NCI-H2171 treated with DMSO at 0.1 percent for 48 hours (cell line): ENCODE measurements at regions not wholly inside any gene's neighbourhood (a gene's known extent, or its start where the extent isn't known, plus 50 kb on each side); places are given as distances from the start of the nearest gene placed in this dataset.
"Not testable (repeated sequence)": the region's sequence is repeated elsewhere in the genome, so short reads cannot be mapped to it uniquely, and the experiment has no call there.

Experiments
- DNase-seq: peaks from one replicate; lab custom pipeline; 2025; lab: John Stamatoyannopoulos, UW

DNA sequence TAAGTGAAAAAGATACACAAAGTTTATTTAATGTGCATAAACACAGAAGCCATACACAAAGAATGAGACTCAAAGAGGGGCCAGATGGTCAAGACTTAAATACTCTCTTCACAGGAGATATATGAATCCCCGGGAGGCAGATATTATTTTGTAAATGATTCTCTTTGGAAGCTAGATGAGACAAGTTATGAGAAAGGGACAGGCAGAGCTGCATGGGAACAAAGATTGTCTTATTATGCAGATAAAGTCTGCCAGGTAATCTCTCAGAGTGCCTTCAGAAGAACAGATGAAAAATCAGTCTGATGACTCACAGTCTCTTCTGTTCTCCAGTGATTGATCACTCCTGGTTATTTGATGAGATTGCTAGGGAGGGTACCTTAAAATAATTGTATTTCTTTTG, 89.0 kb downstream of the NAF1 start:
- DNase-seq = no peak

DNA sequence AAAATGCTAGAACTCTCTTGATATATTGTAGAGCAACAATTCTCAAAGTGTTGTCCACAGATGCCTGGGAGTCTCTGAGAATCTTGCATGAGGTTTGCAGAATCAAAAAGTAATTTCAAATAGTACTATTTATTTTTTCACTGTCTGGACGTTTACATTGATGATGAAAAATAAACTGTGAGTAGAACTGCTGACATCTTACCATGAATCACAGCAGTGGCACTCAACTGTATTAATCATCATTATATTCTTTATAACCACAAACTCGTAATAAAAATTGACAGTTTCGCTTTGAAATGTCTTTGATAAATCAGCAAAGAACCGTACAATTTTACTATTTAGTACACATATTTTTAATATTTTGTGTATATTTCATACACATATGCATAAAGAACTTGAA, 94.5 kb downstream of the NAF1 start:
- no peak for DNase-seq

DNA sequence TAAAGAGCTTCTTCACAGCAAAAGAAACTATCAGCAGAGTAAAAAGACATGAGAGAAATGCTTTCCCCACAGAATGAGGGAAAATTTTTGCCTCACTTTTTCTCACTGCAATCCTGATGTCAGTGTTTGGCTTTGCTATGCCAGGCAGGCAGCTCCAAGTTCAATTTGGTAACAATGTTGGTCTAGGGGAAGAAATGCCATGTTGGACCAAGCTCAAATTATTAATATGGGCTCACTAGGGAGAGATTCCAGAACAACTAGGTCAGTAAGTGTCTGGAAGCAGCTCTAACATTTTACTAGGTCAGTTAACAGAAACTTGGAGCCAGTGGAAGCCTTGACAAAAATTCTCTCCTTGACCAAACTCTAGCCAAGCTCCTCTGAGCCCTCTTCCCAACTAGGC, 95.4 kb downstream of the NAF1 start:
- no peak for DNase-seq

DNA sequence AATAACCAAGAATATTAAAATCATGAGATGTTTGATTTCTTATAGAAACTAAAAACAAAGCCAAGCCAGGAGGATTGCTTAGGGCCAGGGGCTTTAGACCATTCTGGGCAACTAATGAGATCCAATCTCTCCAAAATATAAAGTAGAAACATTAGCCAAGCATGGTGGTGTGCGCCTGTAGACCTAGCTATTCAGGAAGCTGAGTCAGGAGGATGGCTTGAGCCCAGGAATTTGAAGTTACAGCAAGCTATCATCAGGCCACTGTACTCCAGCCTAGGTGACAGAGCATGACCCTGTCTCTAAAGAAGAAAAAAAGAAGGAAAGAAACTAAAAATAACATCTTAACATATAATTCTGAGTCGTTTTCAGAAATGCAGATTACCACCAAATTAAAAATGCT, 96.7 kb downstream of the NAF1 start:
- DNase-seq = no peak

DNA sequence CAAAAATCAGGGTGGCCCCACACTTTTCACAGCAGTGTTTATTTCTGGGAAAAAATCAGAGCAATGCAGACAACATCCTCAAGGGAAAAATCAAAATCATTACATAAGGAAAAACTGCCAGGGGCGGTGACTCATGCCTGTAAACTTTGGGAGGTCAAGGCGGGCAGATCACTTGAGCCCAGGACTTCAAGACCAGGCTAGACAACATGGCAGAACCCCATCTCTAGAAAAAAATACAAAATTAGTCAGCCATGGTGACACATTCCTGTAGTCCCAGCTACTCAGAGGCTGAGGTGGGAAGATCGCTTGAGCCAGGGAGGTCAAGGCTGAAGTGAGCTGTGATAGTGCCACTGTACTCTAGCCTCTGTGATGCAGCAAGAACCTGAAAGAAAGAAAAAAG, 102.8 kb downstream of the NAF1 start:
- DNase-seq = no peak

DNA sequence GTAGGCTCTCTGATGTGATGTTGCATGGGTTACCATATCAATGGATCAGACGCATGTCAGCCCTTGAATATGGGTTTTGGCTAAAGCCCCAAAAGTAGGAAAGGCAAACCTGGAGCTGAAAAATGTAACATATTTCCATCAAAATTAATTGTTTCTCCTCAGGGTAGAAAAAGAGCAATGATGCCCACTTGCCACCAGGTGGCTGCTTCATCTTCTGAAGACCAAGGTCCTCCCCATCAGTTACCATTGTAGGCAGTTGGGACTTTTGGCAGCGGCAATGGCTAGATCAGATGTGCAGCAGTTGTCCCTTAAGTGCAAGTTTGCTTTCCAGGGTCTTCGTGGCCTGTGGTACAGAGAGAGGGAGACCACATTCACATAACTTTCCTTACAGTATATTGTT, 118.2 kb downstream of the NAF1 start:
- DNase-seq = no peak

DNA sequence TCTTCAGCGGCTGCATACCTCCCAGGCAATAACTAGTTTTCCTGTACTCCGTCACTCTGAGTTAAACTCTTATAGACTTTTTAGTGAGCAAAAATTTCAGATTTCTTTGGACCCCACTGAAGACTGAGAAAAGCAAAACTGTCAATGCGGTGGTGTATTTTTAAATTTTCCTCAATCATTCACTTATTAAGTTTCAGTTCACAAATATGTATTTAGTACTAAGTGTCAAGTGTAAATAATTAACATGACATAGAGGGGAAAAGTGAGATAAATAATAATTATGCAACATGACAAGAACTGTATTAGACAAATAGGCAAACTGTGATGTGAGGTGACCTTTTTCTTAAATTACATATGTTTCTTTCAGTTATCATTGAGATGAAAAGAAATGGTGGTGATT, 124.4 kb downstream of the NAF1 start:
- DNase-seq = no peak

DNA sequence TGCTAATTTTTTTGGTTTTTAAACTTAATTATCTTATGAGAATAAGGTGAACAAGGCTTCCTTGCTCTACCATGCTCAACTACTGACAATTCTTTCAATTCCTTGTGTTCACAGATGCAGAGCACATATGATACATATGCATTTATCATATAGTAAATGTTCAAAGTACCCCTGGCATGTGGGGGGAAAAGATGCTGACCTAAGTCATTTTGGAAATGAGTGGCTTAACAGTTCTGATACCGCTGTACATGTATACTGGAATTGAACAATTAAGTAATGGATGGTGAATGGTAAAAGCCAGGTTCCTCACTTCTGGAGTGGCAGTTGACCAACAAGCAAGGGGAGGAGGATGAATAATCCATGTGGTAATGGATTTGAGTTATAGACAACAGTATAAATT, 149.6 kb downstream of the NAF1 start:
- DNase-seq = no peak

DNA sequence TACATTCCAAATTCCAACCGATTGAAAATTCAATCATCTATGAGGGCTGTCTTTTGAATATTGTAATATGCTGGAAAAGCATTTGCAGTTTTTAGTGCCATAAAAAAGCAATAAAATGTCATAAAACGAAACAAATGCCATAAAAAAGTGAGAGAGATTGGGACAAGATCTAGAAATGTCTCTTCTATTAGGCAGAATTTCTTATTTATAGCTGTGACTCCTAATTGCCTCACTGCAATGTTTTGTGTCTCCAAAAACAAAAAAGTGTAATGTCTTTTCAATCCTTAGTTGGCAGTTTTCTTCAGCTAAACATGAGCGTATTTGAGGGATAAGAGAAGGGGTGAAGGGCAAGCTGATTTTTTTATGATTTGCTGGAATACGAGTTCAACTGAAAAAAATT, 153.9 kb downstream of the NAF1 start:
- DNase-seq = no peak

DNA sequence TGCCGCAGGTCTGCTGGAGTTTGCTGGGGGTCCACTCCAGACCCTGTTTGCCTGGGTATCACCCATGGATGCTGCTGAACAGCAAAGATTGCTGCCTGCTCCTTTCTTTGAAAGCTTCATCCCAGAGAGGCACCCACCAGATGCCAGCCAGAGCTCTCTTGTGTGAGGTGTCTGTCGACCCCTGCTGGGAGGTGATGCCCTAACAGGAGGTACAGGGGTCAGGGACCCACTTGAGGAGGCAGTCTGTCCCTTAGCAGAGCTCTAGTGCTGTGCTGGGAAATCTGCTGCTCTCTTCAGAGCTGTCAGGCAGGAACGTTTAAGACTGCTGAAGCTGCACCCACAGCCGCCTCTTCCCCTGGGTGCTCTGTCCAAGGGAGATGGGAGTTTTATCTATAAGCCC, 162.7 kb downstream of the NAF1 start:
- no peak for DNase-seq

DNA sequence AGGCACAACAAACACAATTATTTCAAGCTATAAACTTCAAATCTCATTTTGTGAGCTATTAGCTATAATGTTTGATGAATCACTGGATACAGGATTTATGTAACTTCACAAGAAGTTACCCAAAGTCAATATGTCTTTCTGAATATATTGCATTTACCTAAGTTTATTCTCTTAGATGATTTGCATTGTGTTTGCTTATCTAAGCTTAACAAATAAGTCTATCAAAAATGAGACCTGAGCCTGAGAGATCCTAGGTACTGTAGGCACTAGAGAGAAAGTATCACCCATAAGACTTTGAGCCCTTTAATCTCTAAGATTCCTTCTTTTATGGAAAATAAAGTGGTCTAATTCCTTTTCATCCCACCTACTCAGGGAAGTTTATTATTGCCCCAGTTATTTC, 178.2 kb downstream of the NAF1 start:
- DNase-seq = no peak

DNA sequence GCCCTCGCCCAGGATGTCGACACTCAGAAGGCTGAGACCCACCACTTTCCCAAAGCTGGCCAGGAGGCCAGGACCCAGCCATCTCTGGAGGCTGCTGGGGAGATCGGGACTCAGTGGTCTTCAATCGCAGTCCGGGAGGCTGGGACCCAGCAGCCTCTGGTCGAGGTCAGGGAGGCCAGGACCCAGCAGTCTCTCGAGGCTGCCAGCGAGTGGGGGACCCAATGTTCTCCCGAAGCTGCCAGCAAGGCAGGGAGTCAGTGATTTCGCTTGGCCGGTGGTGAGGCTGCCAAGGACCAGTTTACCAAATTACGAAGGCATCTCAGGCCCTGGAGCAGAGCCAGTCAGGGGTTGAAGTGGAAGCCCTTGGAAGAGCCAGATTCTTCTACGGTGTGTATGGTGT, 181.6 kb downstream of the NAF1 start:
- no peak for DNase-seq

DNA sequence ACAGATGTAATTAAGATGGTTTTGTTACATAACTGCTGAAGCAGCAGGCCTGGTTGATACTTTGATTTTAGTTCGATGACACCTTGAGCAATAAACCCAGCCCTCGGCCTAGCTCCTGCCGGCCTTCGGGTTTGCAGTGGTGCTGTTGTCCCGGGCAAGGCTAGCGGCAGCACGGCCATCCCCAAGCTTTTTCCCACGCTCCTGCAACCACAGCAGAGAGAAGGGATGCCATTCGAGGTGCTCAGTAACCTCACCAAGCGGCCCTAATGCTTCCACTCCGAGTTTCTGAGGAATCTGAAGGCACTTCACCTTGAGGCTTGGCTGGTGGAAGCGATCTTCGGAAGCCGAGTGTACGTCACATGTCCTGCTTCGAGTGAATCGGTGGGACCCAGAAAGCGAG, 182.1 kb downstream of the NAF1 start:
- DNase-seq = no peak

DNA sequence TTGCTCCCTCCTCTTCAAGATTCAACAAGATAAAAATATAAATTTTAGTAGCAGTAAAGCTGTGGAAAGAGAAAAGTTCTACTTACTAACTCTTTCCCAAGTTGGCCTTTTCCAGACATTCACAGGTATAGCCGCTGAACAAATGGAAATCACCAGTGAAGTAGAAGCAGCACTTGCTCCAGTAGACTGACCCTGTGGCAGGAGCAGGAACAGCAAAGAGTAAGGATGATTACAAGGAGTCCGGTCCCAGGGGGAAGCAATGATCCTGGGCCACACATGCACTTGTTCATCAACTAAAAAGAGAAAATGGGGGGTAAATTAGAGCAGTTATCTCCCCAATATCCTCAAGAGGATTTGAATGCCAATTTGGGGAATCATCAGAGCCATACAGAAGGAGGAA, 184.9 kb downstream of the NAF1 start:
- DNase-seq = no peak

DNA sequence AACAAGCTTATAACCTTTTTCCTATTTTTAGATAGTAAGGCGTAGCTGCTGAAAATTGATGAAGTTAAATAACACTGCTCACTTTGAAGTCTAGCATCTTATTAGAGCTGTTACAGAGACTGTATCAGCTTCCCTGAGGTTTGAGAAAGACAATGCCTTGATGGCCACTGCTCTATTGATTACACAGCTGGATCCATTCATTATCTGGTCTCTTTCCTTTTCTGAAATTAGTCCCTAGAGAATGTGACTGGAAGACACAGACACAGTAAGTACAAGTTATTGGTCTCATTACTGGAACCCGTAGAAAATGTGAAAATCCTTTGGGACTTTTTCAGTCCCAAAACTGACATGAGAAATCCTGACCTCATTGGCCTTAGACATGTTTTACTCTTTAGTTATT, 188.3 kb downstream of the NAF1 start:
- DNase-seq = no peak

DNA sequence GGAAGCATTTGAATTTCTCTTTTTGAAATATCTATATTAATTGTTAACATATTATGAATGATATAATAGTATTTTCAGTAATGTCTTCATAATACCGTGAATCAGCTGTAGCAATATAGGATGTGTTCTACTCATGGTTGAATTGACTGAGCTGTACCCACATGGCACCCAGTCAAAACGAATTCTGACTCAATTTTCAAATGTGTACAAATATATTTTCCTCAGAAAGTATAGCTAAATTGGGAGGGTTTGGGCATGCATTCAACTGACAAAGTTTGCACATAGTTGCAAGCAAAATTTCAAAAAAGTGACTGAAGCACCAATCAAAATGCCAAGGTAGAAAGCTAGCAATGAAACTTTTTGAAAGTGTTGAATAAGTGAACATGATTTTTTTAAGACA, 188.9 kb downstream of the NAF1 start:
- no peak for DNase-seq

DNA sequence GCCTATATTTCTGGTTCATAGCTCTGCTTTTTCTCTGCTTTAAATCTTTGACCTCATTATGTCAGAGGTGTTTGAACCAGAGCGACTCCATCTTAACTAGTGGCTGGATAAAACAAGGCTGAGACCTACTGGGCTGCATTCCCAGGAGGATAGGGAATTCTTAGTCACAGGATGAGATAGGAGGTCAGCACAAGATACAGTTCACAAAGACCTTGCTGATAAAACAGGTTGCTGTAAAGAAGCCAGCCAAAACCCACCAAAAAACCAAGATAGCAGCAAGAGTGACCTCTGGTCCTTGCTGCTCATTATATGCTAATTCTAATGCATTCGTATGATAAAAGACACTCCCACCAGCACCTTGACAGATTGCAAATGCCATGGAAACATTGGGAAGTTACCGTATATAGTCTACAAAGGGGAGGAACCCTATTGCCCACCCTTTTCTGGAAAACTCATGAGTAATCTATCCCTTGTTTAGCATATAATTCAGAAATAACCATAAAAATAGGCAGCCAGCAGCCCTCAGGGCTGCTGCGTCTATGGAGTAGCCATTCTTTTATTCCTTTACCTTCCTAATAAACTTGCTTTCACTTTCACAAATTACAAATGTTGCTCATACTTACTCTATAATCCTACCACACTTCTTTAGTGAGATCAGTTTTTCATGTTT, 193.9 kb downstream of the NAF1 start:
- DNase-seq = no peak

DNA sequence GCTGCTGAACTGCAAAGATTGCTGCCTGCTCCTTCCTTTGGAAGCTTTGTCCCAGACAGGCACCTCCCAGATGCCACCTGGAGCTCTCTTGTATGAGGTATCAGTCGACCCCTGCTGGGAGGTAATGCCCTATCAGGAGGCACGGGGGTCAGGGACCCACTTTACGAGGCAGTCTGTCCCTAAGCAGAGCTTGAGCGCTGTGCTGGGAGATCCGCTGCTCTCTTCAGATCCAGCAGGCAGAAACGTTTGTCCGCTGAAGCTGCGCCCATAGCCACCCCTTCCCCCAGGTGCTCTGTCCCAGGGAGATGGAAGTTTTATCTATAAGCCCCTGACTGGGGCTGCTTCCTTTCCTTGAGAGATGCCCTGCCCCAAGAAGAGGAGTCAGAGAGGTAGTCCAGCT, 197.5 kb downstream of the NAF1 start:
- no peak for DNase-seq

DNA sequence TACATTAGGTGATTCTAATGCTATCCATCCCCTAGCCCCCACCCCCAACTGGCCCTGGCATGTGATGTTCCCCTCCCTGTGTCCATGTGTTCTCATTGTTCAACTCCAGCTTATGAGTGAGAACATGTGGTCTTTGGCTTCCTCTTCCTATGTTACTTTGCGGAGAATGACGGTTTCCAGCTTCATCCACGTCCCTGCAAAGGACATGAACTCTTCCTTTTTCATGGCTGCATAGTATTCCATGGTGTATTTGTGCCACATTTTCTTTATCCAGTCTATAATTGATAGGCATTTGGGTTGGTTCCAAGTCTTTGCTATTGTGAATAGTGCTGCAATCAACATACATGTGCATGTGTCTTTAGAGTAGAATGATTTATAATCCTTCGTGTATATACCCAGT, 200.7 kb downstream of the NAF1 start:
- not testable (repeated sequence) for DNase-seq

DNA sequence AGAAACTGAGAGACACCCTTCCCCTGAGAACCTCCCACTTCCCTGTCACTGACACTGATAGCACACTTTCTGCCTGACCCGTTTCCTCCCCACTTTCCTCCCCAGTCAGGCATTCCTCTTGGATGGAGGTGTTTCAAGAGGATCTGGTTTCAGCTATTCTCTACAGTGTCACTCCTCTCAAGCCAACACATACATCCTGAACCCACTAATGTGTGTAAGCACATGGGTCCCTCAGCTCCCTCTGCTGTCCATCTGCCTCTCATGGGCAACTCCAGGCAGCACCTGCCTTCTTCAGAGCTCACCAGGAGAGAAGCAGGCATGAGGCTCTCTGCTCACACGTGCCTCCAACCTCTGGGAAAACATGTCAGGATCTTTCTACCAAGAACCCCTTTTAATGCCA, 207.6 kb downstream of the NAF1 start:
- no peak for DNase-seq

DNA sequence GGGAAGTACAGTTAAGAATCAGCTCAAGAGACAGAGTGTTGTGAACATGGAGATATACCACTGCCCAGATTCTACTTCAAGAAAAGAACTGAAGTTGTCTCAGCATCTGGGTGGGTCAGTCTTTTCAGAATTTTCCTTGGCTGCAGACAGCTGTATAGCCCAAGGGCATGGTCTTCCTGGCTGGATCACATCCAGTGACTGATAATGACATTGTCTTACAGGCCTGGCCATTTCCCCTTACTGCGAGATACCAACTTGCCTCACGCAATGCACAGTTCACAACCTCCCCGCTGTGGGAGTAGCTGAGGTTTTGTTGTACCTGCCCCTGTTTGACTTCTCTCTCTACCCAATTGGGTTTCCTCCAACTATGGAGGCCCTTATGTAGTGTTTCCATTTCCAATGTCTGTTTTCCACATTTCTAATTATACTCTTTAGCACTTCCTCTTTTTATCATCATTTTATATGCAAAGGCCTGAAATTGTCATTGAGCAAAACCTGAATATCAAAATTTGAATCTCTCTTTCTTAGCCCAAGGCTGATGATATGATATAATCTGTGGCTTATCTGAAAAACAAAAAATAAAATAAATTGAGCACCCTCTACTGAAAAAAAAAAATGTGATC, 209.1 kb downstream of the NAF1 start:
- DNase-seq = no peak

DNA sequence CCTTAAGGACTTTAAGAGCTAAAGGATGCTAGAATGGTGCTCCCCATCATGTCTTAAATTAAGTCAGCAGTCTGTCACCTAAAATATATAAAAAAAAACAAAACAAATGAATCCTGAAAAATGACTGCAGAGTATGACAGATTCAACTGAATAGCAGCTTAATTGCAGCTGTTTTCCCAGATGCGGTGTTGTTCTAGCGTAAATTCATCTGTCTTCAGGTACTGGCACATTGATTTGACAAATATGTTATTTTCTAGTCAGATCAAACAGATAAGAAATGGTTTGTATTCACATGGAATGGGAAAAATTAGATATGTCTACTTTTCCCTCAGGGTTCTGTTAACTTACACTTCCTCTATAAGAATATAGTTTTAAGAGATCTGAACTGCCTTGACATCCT, 211.7 kb downstream of the NAF1 start:
- DNase-seq = no peak

DNA sequence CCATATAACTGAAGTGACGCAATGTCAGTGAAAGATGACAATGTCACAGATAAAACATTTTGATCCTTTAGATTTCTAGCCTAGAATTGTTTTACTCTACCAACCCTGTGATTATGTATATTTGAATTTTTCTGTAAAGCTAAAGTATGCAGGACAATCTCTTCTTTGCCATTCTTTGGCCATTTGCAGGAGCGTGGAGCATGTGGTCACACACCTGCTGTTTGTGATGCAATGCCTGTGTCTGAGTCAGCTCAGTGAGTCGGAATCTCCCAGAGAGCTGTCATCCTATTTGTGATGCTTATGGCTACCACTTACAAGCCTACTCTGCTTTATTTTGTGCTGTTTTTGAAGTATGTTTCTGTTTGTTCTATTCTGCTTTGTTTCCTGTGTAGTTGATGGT, 214.5 kb downstream of the NAF1 start:
- no peak for DNase-seq

DNA sequence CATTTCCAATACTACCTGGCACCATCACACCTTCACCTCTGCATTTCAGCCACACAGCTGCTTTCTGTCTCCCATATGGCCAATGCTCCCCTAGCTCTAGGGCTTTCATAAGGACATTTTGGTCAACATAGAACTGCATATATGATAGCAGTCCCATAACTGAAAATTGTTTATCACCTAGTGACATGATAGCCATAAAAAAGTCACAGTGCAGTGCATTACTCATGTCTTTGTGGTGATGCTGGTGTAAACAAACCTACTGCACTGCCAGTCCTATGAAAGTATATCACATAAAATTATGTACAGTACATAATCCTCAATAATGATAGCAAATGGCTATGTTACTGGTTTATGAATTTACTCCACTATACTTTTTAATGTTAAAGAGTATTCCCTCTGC, 221.0 kb downstream of the NAF1 start:
- no peak for DNase-seq
